Left ventricle myocardium inferior (tissue), 1 donor: ENCODE measurements at regions not wholly inside any gene's neighbourhood (a gene's known extent, or its start where the extent isn't known, plus 50 kb on each side); places are given as distances from the start of the nearest gene placed in this dataset.
"Not testable (repeated sequence)": the region's sequence is repeated elsewhere in the genome, so short reads cannot be mapped to it uniquely, and the experiment has no call there.

Experiments
- DNase-seq: peaks from one replicate; pipeline ENCODE4 v3.0.0-alpha.2; 2020
- H3K27ac ChIP-seq: fragments of 200-600 bp; replicated peaks from 2 replicates; pipeline ENCODE4 v1.8.0; 2021
- H3K27me3 ChIP-seq: fragments of 200-600 bp; 2 replicates; pipeline ENCODE4 v1.8.0; 2021; ENCODE audit warnings: low read depth
- H3K36me3 ChIP-seq: fragments of 200-600 bp; 2 replicates; pipeline ENCODE4 v1.8.0; 2021
- H3K4me1 ChIP-seq: fragments of 200-600 bp; 2 replicates; pipeline ENCODE4 v1.8.0; 2021
- H3K4me3 ChIP-seq: fragments of 200-600 bp; 2 replicates; pipeline ENCODE4 v1.8.0; 2021; ENCODE audit warnings: mild to moderate bottlenecking, moderate library complexity
- H3K9me3 ChIP-seq: fragments of 200-600 bp; replicated peaks from 2 replicates; pipeline ENCODE4 v1.8.0; 2021
- intact Hi-C: fragments of 100-400 bp; cut with micrococcal nuclease; formaldehyde crosslinking; loops from one replicate; pipeline ENCODE4 v1.11.0; 2022
- TF ChIP-seq, protein P1 (sequence below): fragments of 200-600 bp; IDR thresholded peaks from 2 replicates; pipeline ENCODE4 v1.8.0; 2021; ENCODE audit warnings: antibody characterized with exemption, mild to moderate bottlenecking, borderline replicate concordance
- donor health status: DM: no; HTN: yes; CAD: no; lungs with severe emphysema.

DNA sequence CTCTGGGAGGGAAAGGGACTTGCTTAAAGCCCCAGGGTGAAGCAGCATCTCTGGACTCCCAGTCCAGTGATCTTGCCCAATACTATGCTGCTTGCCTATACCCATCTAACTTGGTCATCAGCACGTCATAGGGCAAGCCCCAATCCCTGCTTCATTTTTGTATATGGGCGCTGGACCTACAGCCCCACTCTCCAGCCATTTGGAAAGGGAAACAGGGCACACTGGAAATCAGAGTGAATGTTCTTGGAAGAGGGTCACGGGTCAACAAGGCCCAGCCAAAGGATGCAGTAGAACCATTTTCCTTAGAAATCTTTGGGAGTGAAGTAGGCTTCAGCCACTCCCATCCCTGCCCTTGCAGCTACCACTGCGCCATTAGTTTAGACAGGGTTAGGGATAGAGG is 162.5 kb downstream of the GOLGA6L4 start:
- H3K4me3 ChIP-seq, H3K27me3 ChIP-seq, H3K4me1 ChIP-seq, H3K36me3 ChIP-seq, intact Hi-C loops, H3K27ac ChIP-seq, H3K9me3 ChIP-seq, DNase-seq: not testable (repeated sequence)

DNA sequence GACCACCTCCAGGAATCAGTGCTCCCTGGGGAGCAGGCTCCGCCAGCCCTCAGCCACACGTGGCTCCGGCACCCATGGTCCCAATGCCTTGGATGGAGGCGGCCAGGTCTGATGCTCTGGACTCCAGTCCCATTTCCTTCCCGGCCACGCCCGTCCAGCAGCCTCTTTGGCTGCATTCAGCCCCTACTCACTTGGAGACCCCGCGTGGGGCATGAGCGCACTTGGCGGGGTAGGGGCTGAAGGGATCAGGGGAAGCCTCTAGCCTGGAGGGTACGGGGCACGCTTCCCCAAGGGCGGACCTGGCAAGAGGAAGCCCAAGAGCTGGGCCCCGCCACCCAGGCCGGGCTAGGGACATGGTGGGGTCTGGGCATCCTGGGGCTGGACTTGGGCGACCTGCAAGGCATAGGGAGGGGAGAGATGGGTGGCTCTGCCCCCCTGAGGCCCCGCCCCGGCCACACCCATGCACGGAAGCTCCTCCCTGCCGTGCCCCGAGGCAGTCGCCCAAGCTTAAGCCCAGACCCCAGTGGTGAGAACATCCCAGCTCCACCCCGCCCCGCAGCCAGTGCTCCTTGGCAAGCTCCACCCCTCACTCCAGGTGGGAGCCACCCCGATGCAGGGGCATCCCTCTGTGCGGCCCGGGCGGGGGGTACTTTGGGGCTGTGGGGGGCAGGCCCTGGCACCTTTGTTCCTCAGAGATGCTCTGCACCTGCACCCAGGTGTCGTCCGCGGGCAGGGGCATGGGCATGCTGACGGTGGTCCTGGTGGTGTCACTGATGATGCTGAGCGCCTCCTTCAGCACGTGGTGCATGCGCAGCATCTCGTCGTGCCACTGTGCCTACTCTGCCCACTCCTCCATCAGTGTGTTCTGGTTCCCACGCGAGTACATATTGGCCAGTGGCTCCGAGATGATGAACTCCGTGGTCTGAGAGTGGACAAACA is 163.5 kb downstream of the GOLGA6L4 start:
- H3K27me3 ChIP-seq: no peaks in the 10 kb centered on the region
- H3K27ac ChIP-seq: no peak overlapping the region
- no peaks in the 10 kb centered on the region for H3K36me3 ChIP-seq
- TF ChIP-seq, protein P1, sequence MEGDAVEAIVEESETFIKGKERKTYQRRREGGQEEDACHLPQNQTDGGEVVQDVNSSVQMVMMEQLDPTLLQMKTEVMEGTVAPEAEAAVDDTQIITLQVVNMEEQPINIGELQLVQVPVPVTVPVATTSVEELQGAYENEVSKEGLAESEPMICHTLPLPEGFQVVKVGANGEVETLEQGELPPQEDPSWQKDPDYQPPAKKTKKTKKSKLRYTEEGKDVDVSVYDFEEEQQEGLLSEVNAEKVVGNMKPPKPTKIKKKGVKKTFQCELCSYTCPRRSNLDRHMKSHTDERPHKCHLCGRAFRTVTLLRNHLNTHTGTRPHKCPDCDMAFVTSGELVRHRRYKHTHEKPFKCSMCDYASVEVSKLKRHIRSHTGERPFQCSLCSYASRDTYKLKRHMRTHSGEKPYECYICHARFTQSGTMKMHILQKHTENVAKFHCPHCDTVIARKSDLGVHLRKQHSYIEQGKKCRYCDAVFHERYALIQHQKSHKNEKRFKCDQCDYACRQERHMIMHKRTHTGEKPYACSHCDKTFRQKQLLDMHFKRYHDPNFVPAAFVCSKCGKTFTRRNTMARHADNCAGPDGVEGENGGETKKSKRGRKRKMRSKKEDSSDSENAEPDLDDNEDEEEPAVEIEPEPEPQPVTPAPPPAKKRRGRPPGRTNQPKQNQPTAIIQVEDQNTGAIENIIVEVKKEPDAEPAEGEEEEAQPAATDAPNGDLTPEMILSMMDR: no peak
- intact Hi-C loops: no loop called here
- DNase-seq: no peak
- H3K4me3 ChIP-seq: no peak overlapping the region
- H3K9me3 ChIP-seq: no peaks in the 10 kb centered on the region
- H3K4me1 ChIP-seq: no peaks in the 10 kb centered on the region

DNA sequence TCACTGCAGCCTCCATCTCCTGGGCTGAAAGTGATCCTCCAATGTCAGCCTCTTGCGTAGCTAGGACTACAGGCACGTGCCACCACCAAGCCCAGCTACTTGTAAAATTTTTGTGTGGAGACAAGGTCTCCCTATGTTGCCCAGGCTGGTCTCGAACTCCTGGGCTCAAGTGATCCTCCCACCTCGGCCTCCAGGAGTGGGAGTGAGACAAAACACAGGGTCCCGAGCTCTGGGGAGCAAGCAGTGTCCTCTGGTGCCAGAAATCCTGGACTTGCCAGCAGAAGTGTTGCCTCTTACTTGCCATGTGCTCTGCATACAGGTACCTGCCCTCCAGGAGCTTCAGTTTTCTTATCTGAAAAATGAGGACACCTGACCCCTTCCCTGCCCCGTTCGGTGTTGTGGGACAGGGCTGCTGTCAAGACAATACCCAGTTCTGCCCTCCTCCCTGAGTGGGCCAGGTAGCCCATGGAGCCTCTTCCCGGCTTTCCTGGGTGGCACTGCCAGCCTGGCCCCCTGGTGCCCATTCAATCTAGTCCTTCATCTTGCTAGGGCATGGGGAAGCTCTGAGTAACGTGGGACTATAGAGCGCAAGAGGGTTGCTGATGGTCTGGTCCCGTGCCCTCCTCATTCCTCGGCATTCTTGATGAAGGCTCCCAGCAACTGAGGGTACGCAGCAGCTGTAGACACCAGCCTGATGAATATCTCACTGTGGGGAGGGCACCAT is 164.6 kb downstream of the GOLGA6L4 start:
- TF ChIP-seq, protein P1: no peak
- Histone ChIP-seq H3K9me3 (no peaks in the 10 kb centered on the region), H3K4me1 (no peaks in the 10 kb centered on the region), H3K36me3 (no peaks in the 10 kb centered on the region), H3K4me3 (no peak overlapping the region), H3K27ac (no peak overlapping the region), H3K27me3 (no peaks in the 10 kb centered on the region)
- intact Hi-C loops: no loop called here
- no peak for DNase-seq

DNA sequence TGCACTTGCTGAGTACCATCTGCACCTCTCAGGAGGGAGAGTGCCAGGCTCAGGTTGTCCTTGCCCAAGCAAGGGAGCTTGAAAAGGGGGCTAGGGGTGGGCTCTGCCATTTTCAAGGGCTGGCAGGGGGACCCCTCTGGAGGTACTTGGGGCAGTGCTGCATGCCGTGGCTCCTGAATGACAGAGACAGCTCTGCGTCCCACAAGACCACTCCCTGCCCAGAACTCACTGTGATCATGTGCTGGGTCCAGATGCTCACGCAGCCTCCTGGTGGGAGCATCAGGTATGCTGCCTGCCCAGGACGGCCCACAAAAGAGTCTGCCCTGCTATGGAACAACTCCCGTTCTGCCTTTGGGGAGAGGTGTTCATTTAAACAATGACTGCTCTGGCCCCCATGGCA is 165.2 kb downstream of the GOLGA6L4 start:
- no peak for DNase-seq
- H3K27me3 ChIP-seq: no peaks in the 10 kb centered on the region
- intact Hi-C loops: no loop called here
- no peaks in the 10 kb centered on the region for H3K4me1 ChIP-seq
- no peak overlapping the region for H3K4me3 ChIP-seq
- TF ChIP-seq, protein P1: no peak
- no peak overlapping the region for H3K27ac ChIP-seq
- no peaks in the 10 kb centered on the region for H3K36me3 ChIP-seq
- H3K9me3 ChIP-seq: no peaks in the 10 kb centered on the region

DNA sequence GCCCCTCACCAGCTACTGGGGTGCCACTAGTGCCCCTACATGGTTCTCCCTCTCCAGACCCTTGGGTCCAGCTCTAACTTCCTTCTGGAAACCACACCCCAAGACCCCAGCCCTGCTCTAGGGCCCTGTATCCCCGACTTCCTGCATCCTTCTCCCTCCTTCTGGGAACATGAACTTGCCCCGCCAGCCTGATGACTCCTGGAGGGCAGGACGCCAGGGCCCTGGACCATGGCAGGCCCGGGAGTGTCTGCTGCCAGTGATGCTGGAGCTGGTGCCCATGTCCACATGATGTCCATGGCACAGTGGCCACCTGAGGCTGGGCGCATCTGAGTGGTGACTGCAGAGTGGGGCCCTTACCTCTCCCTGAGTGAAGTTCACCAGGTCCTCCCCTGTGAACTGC is 165.9 kb downstream of the GOLGA6L4 start:
- H3K4me1 ChIP-seq, H3K9me3 ChIP-seq, DNase-seq, H3K4me3 ChIP-seq, H3K27me3 ChIP-seq, intact Hi-C loops, H3K27ac ChIP-seq, H3K36me3 ChIP-seq: not testable (repeated sequence)

DNA sequence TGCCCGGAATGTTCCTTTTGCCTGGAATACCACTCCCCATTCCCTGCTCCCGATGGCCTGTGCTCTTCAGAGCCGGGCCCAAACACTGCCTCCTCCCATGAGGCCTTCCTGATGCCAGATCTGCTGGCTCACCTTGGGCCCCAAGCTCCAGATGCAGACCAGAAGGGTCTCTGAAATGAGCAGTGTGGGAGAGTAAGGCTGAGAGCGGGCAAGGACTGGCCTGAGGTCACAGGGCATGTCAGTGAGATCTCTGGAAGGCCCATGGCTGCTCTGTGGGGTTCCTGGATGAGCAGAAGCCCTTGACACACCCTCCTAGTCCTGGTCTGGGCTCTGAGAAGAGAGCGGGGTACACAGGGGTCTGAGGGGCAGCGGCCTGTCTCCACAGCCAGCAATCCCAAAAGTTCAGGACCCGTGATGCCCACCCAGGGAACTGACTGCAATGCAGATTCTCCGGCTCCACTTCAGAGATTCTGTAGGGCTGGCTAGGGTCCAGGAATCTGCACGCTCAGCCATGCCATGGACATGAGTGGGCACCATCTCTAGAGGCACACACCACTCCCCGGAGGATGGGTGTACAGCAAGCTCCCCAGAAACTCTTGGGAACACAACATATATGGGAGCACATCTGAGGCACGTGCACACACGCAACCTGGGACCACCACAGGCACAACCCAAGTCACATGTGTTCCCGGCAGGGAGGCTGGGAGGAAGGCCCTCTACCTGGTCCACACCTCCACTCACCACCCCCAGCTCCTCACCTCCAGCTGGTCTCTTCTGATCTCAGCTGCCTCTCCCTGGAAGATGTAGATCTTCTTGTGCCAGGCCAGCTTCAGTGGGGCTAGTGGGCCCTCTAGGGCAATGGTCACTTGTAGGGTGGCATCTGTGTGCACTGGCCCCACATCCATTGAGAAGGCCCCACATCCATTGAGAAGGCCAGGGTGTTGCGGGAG is 166.6 kb downstream of the GOLGA6L4 start:
- H3K4me1 ChIP-seq, H3K36me3 ChIP-seq, H3K27me3 ChIP-seq, DNase-seq, H3K9me3 ChIP-seq, intact Hi-C loops, H3K4me3 ChIP-seq, H3K27ac ChIP-seq: not testable (repeated sequence)
